Loucy (cell line): ENCODE measurements at regions not wholly inside any gene's neighbourhood (a gene's known extent, or its start where the extent isn't known, plus 50 kb on each side); places are given as distances from the start of the nearest gene placed in this dataset.

Experiments
- EZH2phosphoT487 ChIP-seq: fragments of 200-600 bp; IDR thresholded peaks from 2 replicates; pipeline ENCODE4 v1.6.1; 2018; ENCODE audit warnings: antibody characterized with exemption, mild to moderate bottlenecking, moderate library complexity, borderline replicate concordance
- TF ChIP-seq, protein P1 (sequence below): fragments of 200-600 bp; sonication (generic); conservative IDR thresholded peaks from 2 replicates; pipeline ENCODE4 v1.5.1; 2014; ENCODE audit warnings: mild to moderate bottlenecking, antibody characterized with exemption, low read length

DNA sequence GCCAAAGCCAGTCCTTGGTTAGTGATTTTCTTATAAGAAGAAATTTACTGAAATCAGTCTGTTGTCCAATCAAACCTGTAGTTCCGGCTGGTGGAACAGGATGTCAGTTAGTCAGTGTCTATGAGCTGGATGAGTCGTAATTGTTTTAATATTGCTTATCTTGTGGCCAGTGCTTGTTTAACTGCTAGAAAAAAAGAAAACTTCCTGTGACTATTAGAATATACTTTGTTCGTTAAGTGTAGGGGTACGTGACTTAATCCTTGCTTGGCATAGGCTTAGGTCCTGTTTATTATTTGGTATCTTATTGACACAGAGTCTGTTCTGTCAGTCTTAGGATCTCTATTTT, 1484.8 kb upstream of the MIR17HG start:
- TF ChIP-seq, protein P1, sequence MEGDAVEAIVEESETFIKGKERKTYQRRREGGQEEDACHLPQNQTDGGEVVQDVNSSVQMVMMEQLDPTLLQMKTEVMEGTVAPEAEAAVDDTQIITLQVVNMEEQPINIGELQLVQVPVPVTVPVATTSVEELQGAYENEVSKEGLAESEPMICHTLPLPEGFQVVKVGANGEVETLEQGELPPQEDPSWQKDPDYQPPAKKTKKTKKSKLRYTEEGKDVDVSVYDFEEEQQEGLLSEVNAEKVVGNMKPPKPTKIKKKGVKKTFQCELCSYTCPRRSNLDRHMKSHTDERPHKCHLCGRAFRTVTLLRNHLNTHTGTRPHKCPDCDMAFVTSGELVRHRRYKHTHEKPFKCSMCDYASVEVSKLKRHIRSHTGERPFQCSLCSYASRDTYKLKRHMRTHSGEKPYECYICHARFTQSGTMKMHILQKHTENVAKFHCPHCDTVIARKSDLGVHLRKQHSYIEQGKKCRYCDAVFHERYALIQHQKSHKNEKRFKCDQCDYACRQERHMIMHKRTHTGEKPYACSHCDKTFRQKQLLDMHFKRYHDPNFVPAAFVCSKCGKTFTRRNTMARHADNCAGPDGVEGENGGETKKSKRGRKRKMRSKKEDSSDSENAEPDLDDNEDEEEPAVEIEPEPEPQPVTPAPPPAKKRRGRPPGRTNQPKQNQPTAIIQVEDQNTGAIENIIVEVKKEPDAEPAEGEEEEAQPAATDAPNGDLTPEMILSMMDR, result no peak
- no peak for TF ChIP-seq EZH2phosphoT487
